ENCODE measurements at regions not wholly inside any gene's neighbourhood (a gene's known extent, or its start where the extent isn't known, plus 50 kb on each side); places are given as distances from the start of the nearest gene placed in this dataset.
A peak's percentile ranks its signal among the peaks of the same experiment; 100 is the strongest.
"Not testable (repeated sequence)": the region's sequence is repeated elsewhere in the genome, so short reads cannot be mapped to it uniquely, and the experiment has no call there.

GRCh38 chr14:106810168-106810567 is 1283.8 kb downstream of the TMEM121 start:
- DNase-seq (ENCODE audit: low spot score) = not testable (repeated sequence)

DNA sequence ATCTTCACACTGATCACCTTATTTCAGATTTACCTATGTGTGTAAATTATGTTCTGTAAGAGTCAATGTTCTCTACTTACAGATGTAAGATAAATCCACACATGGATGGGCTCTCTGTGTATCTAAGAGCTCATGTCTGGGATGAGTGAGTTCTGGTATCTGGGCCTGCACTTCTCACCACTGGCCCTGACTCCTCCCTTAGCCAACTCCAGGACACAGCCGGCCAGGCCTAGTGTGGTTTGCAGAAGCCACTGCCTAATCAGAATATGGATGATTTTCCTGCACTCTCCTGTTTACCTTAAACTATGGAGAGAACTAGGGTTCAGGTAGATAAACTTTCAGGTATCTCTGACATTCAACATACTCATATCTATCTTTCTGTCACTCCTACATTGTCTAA is 1284.8 kb downstream of the TMEM121 start:
- peak; percentile 6 for DNase-seq (ENCODE audit: low spot score)

GRCh38 chr14:106812788-106813476 is 1286.5 kb downstream of the TMEM121 start:
- DNase-seq (ENCODE audit: low spot score) = no peak

GRCh38 chr14:106813477-106813823 is 1287.1 kb downstream of the TMEM121 start:
- DNase-seq (ENCODE audit: low spot score) = no peak

DNA sequence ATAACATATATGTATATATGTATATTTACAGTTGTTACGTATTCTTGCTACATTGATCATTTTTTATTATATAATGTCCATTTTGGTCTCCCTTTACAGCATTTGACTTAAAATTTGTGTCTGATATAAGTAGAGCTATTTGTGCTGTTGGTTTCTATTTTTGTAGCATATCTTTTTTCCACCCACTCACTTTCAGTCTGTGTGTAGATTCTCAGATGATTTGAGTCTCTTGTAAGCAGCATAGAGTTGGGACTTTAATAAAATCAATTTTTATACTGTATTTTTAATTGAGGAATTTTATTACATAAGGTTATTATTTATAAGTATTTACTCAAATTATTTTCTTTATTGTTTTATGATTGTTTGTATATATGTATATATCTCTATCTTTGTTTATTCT is 1293.7 kb downstream of the TMEM121 start:
- no peak for DNase-seq (ENCODE audit: low spot score)

- no peak for DNase-seq (ENCODE audit: low spot score)
Measured at GRCh38 chr14:106821119-106821518, 1294.7 kb downstream of the TMEM121 start.

DNA sequence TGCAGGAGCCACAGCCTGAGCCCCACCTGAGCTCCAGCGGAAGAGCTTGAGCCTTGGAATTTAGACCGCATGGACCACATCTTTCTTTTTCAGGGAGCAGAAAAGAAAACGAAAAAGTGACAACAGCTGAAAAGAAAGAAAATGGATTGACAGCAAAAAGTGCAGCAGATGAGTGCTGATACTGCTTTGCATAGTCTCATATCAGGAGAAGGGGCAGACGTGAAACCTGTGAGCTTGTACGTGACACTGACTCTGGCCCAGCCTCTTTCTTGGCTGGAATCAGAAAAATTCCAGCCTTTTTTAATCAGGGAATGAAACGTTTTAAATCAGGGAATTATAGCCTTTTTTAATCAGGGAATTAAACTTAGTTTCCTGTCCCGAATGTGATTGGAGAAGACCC is 1296.5 kb downstream of the TMEM121 start:
- DNase-seq (ENCODE audit: low spot score) = no peak

- no peak for DNase-seq (ENCODE audit: low spot score)
Measured at GRCh38 chr14:106823552-106823951, 1297.2 kb downstream of the TMEM121 start.

- DNase-seq (ENCODE audit: low spot score) = peak; percentile 88
Measured at GRCh38 chr14:106826833-106827369, 1300.5 kb downstream of the TMEM121 start.

GRCh38 chr14:106831322-106831720 is 1304.9 kb downstream of the TMEM121 start:
- peak; percentile 15 for DNase-seq (ENCODE audit: low spot score)

DNA sequence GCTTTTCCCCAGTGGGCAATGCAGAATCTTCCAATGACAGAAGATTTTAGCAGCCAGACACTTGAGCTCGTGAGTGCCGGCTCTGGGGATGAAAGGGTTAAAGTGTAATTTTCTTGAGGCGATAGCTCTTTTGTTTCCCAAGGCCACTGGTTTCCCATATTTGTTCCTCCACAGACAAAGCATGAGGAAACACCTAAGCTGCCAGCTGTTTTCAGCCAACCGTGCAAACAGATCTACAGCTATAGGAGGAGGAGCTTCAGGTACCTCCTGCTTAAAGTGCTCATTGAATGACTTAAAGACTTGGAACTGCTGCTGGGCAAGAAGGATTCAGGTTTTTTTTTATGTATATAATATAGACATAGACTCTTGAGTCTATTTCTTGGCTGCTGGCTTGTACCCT is 1311.5 kb downstream of the TMEM121 start:
- DNase-seq (ENCODE audit: low spot score) = peak; percentile 48

- DNase-seq (ENCODE audit: low spot score) = no peak
Measured at GRCh38 chr14:106838991-106839769, 1312.8 kb downstream of the TMEM121 start.

GRCh38 chr14:106840258-106840657 is 1313.9 kb downstream of the TMEM121 start:
- DNase-seq (ENCODE audit: low spot score) = no peak

- DNase-seq (ENCODE audit: low spot score) = no peak
Measured at GRCh38 chr14:106840991-106841390, 1314.6 kb downstream of the TMEM121 start.

GRCh38 chr14:106841701-106842100 is 1315.3 kb downstream of the TMEM121 start:
- peak; percentile 83 for DNase-seq (ENCODE audit: low spot score)

DNA sequence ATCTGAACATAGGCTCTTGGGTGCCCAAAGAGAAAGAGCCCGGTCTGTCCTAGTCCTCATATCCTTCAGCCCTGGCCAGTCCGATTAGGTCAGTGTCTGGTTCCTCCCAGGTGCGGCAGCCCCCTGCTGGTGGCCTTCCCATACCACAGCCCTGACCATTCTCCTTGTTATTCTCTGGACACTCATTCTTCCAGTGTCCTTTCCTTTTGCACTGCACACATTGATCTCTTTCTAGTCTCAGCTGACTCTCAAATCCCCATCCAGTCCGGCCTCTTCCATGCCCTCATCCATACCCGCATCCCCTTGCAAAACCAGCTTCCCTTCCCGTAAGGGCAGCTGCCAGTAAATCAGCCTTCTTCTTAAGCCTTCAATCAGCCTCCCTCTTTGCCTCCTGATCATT is 1316.3 kb downstream of the TMEM121 start:
- DNase-seq (ENCODE audit: low spot score) = peak; percentile 63

GRCh38 chr14:106843386-106843785 is 1317.0 kb downstream of the TMEM121 start:
- no peak for DNase-seq (ENCODE audit: low spot score)

DNA sequence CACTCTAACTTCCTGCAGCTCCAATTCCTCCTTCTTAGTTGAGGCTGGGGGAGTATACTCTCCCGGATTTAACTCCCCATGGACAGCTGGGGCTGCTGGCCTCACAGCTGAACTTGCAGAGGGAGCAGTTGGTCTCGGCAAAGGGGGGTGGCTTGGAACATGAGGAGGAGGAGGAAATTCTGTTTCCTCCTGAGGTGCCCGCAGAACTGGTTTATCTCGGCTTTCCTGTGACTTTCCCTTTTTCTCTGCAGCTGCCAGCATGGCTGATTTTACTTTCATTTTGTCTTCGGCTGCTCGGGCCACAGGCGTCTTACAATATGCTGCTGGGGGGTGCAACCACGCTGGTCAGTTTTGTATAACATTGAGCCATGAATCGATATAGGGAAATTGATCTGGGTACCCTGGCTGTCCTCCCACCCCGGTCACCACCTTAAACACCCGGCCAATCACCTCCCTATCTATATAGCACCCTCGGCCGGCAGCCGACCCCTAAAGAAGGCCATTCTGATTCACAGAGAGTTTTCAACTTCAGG is 1317.6 kb downstream of the TMEM121 start:
- DNase-seq (ENCODE audit: low spot score) = peak; percentile 71

GRCh38 chr14:106844608-106845285 is 1318.4 kb downstream of the TMEM121 start:
- peak; percentile 73 for DNase-seq (ENCODE audit: low spot score)

- DNase-seq (ENCODE audit: low spot score) = peak; percentile 98
Measured at GRCh38 chr14:106845286-106846087, 1319.1 kb downstream of the TMEM121 start.

DNA sequence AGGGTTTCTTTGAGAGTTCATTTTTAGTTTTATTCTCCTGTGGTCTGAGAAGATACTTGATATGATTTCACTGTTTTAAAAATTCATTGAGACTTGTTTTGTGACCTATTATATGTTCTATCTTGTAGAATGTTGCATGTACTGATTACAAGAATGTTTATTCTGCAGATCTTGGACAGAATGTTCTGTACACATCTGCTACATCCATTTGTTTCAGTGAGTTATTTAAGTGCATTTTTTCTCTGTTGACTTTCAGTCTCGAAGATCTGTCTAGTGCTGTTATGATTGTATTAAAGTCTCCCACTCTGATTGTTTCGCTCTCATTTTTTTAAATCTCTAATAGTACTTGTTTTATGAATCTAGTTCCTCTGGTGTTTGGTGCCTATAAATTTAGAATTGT is 1319.8 kb downstream of the TMEM121 start:
- DNase-seq (ENCODE audit: low spot score) = peak; percentile 18
